ENCODE measurements at regions not wholly inside any gene's neighbourhood (a gene's known extent, or its start where the extent isn't known, plus 50 kb on each side); places are given as distances from the start of the nearest gene placed in this dataset.

GRCh38 chr13:21909331-21909730, 238.5 kb downstream of the FGF9 start:
- Histone ChIP-seq H4K20me1 (ENCODE audit: insufficient read depth, low read length) (no peaks in the 10 kb centered on the region), H3K4me1 (ENCODE audit: insufficient read depth, low read length) (no peaks in the 10 kb centered on the region), H3K4me2 (ENCODE audit: low read length) (no peak overlapping the region), H3K9me3 (ENCODE audit: insufficient read depth, low read depth, low read length) (peaks cover 7% of the 10 kb centered on the region), H3K27ac (ENCODE audit: low read depth, low read length) (no peak overlapping the region), H3K27me3 (ENCODE audit: insufficient read depth, low read length) (no peaks in the 10 kb centered on the region), H3K36me3 (ENCODE audit: insufficient read depth, low read length) (no peaks in the 10 kb centered on the region), H2AFZ (ENCODE audit: low read depth, low read length) (no peak overlapping the region), H3K79me2 (ENCODE audit: insufficient read depth, low read length) (no peaks in the 10 kb centered on the region), H3K9ac (ENCODE audit: low read length) (no peak overlapping the region), H3K4me3 (ENCODE audit: insufficient read depth, low read depth, low read length) (no peak overlapping the region)
- no peak for DNase-seq (ENCODE audit: low read depth)
- Mint-ChIP-seq H3K36me3 (ENCODE audit: low read depth, unreplicated experiment) (no peaks in the 10 kb centered on the region), H3K27ac (ENCODE audit: unreplicated experiment) (no peak overlapping the region), H3K9me3 (ENCODE audit: unreplicated experiment) (peaks cover 3% of the 10 kb centered on the region), H3K4me1 (ENCODE audit: low read depth, unreplicated experiment) (no peaks in the 10 kb centered on the region), H3K27me3 (ENCODE audit: low read depth, unreplicated experiment) (peaks cover 12% of the 10 kb centered on the region), H3K4me3 (ENCODE audit: unreplicated experiment) (no peak overlapping the region)
- FAIRE-seq, result no peak
- TF ChIP-seq, protein P1, sequence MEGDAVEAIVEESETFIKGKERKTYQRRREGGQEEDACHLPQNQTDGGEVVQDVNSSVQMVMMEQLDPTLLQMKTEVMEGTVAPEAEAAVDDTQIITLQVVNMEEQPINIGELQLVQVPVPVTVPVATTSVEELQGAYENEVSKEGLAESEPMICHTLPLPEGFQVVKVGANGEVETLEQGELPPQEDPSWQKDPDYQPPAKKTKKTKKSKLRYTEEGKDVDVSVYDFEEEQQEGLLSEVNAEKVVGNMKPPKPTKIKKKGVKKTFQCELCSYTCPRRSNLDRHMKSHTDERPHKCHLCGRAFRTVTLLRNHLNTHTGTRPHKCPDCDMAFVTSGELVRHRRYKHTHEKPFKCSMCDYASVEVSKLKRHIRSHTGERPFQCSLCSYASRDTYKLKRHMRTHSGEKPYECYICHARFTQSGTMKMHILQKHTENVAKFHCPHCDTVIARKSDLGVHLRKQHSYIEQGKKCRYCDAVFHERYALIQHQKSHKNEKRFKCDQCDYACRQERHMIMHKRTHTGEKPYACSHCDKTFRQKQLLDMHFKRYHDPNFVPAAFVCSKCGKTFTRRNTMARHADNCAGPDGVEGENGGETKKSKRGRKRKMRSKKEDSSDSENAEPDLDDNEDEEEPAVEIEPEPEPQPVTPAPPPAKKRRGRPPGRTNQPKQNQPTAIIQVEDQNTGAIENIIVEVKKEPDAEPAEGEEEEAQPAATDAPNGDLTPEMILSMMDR (IDR thresholded peaks at IDR 0.05; ENCODE audit: insufficient read depth, low read depth, low read length), result no peak
- TF ChIP-seq EZH2 (IDR thresholded peaks at IDR 0.05; ENCODE audit: insufficient read depth, low read length), result no peak

GRCh38 chr13:21910546-21910945, 239.7 kb downstream of the FGF9 start:
- Histone ChIP-seq H4K20me1 (ENCODE audit: insufficient read depth, low read length) (no peaks in the 10 kb centered on the region), H3K4me2 (ENCODE audit: low read length) (no peak overlapping the region), H3K4me1 (ENCODE audit: insufficient read depth, low read length) (no peaks in the 10 kb centered on the region), H3K79me2 (ENCODE audit: insufficient read depth, low read length) (no peaks in the 10 kb centered on the region), H3K4me3 (ENCODE audit: insufficient read depth, low read depth, low read length) (no peak overlapping the region), H3K9me3 (ENCODE audit: insufficient read depth, low read depth, low read length) (peaks cover 7% of the 10 kb centered on the region), H3K36me3 (ENCODE audit: insufficient read depth, low read length) (no peaks in the 10 kb centered on the region), H3K27ac (ENCODE audit: low read depth, low read length) (no peak overlapping the region), H3K27me3 (ENCODE audit: insufficient read depth, low read length) (no peaks in the 10 kb centered on the region), H3K9ac (ENCODE audit: low read length) (no peak overlapping the region), H2AFZ (ENCODE audit: low read depth, low read length) (no peak overlapping the region)
- FAIRE-seq (no peak), DNase-seq (ENCODE audit: low read depth) (no peak)
- H3K36me3 Mint-ChIP-seq (ENCODE audit: low read depth, unreplicated experiment), result no peaks in the 10 kb centered on the region
- peaks cover 12% of the 10 kb centered on the region for H3K27me3 Mint-ChIP-seq (ENCODE audit: low read depth, unreplicated experiment)
- H3K9me3 Mint-ChIP-seq (ENCODE audit: unreplicated experiment), result peaks cover 3% of the 10 kb centered on the region
- H3K4me1 Mint-ChIP-seq (ENCODE audit: low read depth, unreplicated experiment), result no peaks in the 10 kb centered on the region
- H3K27ac Mint-ChIP-seq (ENCODE audit: unreplicated experiment), result no peak overlapping the region
- H3K4me3 Mint-ChIP-seq (ENCODE audit: unreplicated experiment), result no peak overlapping the region
- TF ChIP-seq EZH2 (IDR thresholded peaks at IDR 0.05; ENCODE audit: insufficient read depth, low read length), result no peak
- TF ChIP-seq, protein P1 (IDR thresholded peaks at IDR 0.05; ENCODE audit: insufficient read depth, low read depth, low read length), result no peak

DNA sequence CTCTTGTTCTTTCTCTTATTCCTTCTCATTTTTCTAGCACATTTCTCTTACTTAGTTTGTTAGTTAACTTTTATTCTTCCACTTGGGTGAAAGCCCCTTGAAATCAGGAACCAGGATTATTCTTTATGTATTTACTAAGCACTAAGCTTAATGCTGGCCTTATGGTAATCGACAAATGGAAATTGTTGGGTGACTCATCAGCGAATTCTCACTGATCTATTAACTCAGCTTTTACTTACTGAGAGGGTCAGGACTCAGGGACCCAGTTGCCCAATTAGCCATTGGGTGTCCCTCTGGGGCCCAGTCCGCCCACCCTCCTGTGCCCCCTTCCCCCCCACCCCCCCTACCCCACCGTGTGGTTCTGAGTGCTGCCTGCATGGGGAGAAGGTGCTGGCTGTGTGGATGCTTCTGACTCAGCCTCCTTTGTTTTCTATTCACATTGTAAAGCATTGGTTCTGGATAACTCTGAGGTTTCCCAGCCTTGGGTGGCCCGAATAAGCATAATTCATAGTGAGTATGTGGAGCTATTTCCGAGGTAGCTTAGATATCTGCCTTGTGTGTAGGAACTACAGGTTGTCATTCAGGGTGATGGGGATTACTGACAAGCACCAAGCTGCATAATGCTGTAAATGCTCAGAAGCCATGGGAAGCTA, 240.9 kb downstream of the FGF9 start:
- Mint-ChIP-seq H3K36me3 (ENCODE audit: low read depth, unreplicated experiment) (no peaks in the 10 kb centered on the region), H3K27me3 (ENCODE audit: low read depth, unreplicated experiment) (peaks cover 12% of the 10 kb centered on the region), H3K9me3 (ENCODE audit: unreplicated experiment) (peaks cover 3% of the 10 kb centered on the region), H3K4me1 (ENCODE audit: low read depth, unreplicated experiment) (no peaks in the 10 kb centered on the region), H3K27ac (ENCODE audit: unreplicated experiment) (no peak overlapping the region), H3K4me3 (ENCODE audit: unreplicated experiment) (no peak overlapping the region)
- no peaks in the 10 kb centered on the region for H3K4me1 ChIP-seq (ENCODE audit: insufficient read depth, low read length)
- no peak overlapping the region for H3K4me2 ChIP-seq (ENCODE audit: low read length)
- no peak overlapping the region for H3K27ac ChIP-seq (ENCODE audit: low read depth, low read length)
- DNase-seq (ENCODE audit: low read depth) (no peak), FAIRE-seq (no peak)
- H3K36me3 ChIP-seq (ENCODE audit: insufficient read depth, low read length), result no peaks in the 10 kb centered on the region
- H3K9ac ChIP-seq (ENCODE audit: low read length), result no peak overlapping the region
- H2AFZ ChIP-seq (ENCODE audit: low read depth, low read length), result no peak overlapping the region
- no peaks in the 10 kb centered on the region for H4K20me1 ChIP-seq (ENCODE audit: insufficient read depth, low read length)
- no peaks in the 10 kb centered on the region for H3K27me3 ChIP-seq (ENCODE audit: insufficient read depth, low read length)
- H3K4me3 ChIP-seq (ENCODE audit: insufficient read depth, low read depth, low read length), result no peak overlapping the region
- H3K9me3 ChIP-seq (ENCODE audit: insufficient read depth, low read depth, low read length), result peaks cover 7% of the 10 kb centered on the region
- no peaks in the 10 kb centered on the region for H3K79me2 ChIP-seq (ENCODE audit: insufficient read depth, low read length)
- TF ChIP-seq, protein P1 (IDR thresholded peaks at IDR 0.05; ENCODE audit: insufficient read depth, low read depth, low read length), result no peak
- TF ChIP-seq EZH2 (IDR thresholded peaks at IDR 0.05; ENCODE audit: insufficient read depth, low read length), result no peak
